ENCODE measurements at regions not wholly inside any gene's neighbourhood (a gene's known extent, or its start where the extent isn't known, plus 50 kb on each side); places are given as distances from the start of the nearest gene placed in this dataset.

GRCh38 chr5:133830911-133831310, 137.5 kb downstream of the C5orf15 start:
- Histone ChIP-seq H2AFZ (ENCODE audit: low read length) (no peak overlapping the region), H3K4me1 (ENCODE audit: control insufficient read depth, extremely low read depth, insufficient read depth, low read length) (no peaks in the 10 kb centered on the region), H3K36me3 (ENCODE audit: control insufficient read depth, insufficient read depth, low read length) (no peaks in the 10 kb centered on the region), H3K27me3 (ENCODE audit: control insufficient read depth, insufficient read depth, low read length) (no peaks in the 10 kb centered on the region), H3K9me3 (ENCODE audit: control insufficient read depth, insufficient read depth, low read depth, low read length) (no peaks in the 10 kb centered on the region), H3K79me2 (ENCODE audit: control insufficient read depth, insufficient read depth, low read length) (no peaks in the 10 kb centered on the region), H4K20me1 (ENCODE audit: control insufficient read depth, extremely low read depth, insufficient read depth, low read length) (no peaks in the 10 kb centered on the region), H3K4me2 (ENCODE audit: extremely low read depth, insufficient read depth, low read length) (no peak overlapping the region), H3K4me3 (replicated peaks in 1 of 4; ENCODE audit: control extremely low read depth in 1 of 4, insufficient read depth in 1 of 4, low read depth in 3 of 4, low read length in 4 of 4) (no peak overlapping the region), H3K9ac (ENCODE audit: insufficient read depth, low read length) (no peak overlapping the region), H3K27ac (ENCODE audit: insufficient read depth, low read length) (no peak overlapping the region)
- no peak for DNase-seq (ENCODE audit: low read depth in 2 of 2)
- TF ChIP-seq CTCF (conservative IDR thresholded peaks at IDR 0.05 in 1 of 2, IDR thresholded peaks at IDR 0.05 in 1 of 2; ENCODE audit: low read depth in 1 of 2, low read length in 2 of 2) (no peak), EZH2 (IDR thresholded peaks at IDR 0.05; ENCODE audit: low read length, missing control alignments) (no peak)

GRCh38 chr5:133830281-133830680, 138.1 kb downstream of the C5orf15 start:
- DNase-seq (ENCODE audit: low read depth in 2 of 2): no peak
- no peaks in the 10 kb centered on the region for H4K20me1 ChIP-seq (ENCODE audit: control insufficient read depth, extremely low read depth, insufficient read depth, low read length)
- no peak overlapping the region for H3K4me3 ChIP-seq (replicated peaks in 1 of 4; ENCODE audit: control extremely low read depth in 1 of 4, insufficient read depth in 1 of 4, low read depth in 3 of 4, low read length in 4 of 4)
- H3K9ac ChIP-seq (ENCODE audit: insufficient read depth, low read length): no peak overlapping the region
- H3K4me1 ChIP-seq (ENCODE audit: control insufficient read depth, extremely low read depth, insufficient read depth, low read length): no peaks in the 10 kb centered on the region
- H3K4me2 ChIP-seq (ENCODE audit: extremely low read depth, insufficient read depth, low read length): no peak overlapping the region
- no peaks in the 10 kb centered on the region for H3K9me3 ChIP-seq (ENCODE audit: control insufficient read depth, insufficient read depth, low read depth, low read length)
- no peak overlapping the region for H3K27ac ChIP-seq (ENCODE audit: insufficient read depth, low read length)
- H3K27me3 ChIP-seq (ENCODE audit: control insufficient read depth, insufficient read depth, low read length): no peaks in the 10 kb centered on the region
- no peak overlapping the region for H2AFZ ChIP-seq (ENCODE audit: low read length)
- no peaks in the 10 kb centered on the region for H3K79me2 ChIP-seq (ENCODE audit: control insufficient read depth, insufficient read depth, low read length)
- TF ChIP-seq EZH2 (IDR thresholded peaks at IDR 0.05; ENCODE audit: low read length, missing control alignments): no peak
- TF ChIP-seq CTCF (conservative IDR thresholded peaks at IDR 0.05 in 1 of 2, IDR thresholded peaks at IDR 0.05 in 1 of 2; ENCODE audit: low read depth in 1 of 2, low read length in 2 of 2): no peak
- H3K36me3 ChIP-seq (ENCODE audit: control insufficient read depth, insufficient read depth, low read length): no peaks in the 10 kb centered on the region

- no peaks in the 10 kb centered on the region for H3K4me1 ChIP-seq (ENCODE audit: control insufficient read depth, extremely low read depth, insufficient read depth, low read length)
Measured at GRCh38 chr5:133829786-133830185, 138.6 kb downstream of the C5orf15 start.

More at GRCh38 chr5:133829786-133830185, 138.6 kb downstream of the C5orf15 start:
- H4K20me1 ChIP-seq (ENCODE audit: control insufficient read depth, extremely low read depth, insufficient read depth, low read length): no peaks in the 10 kb centered on the region
- H3K27me3 ChIP-seq (ENCODE audit: control insufficient read depth, insufficient read depth, low read length): no peaks in the 10 kb centered on the region
- H3K9ac ChIP-seq (ENCODE audit: insufficient read depth, low read length): no peak overlapping the region
- no peak for DNase-seq (ENCODE audit: low read depth in 2 of 2)
- no peaks in the 10 kb centered on the region for H3K79me2 ChIP-seq (ENCODE audit: control insufficient read depth, insufficient read depth, low read length)
- H3K4me2 ChIP-seq (ENCODE audit: extremely low read depth, insufficient read depth, low read length): no peak overlapping the region
- no peaks in the 10 kb centered on the region for H3K36me3 ChIP-seq (ENCODE audit: control insufficient read depth, insufficient read depth, low read length)
- no peak overlapping the region for H3K27ac ChIP-seq (ENCODE audit: insufficient read depth, low read length)
- no peak overlapping the region for H2AFZ ChIP-seq (ENCODE audit: low read length)
- no peaks in the 10 kb centered on the region for H3K9me3 ChIP-seq (ENCODE audit: control insufficient read depth, insufficient read depth, low read depth, low read length)
- no peak overlapping the region for H3K4me3 ChIP-seq (replicated peaks in 1 of 4; ENCODE audit: control extremely low read depth in 1 of 4, insufficient read depth in 1 of 4, low read depth in 3 of 4, low read length in 4 of 4)
- TF ChIP-seq CTCF (conservative IDR thresholded peaks at IDR 0.05 in 1 of 2, IDR thresholded peaks at IDR 0.05 in 1 of 2; ENCODE audit: low read depth in 1 of 2, low read length in 2 of 2) (no peak), EZH2 (IDR thresholded peaks at IDR 0.05; ENCODE audit: low read length, missing control alignments) (no peak)

Data from fibroblast of lung (primary cell).